Glomerular endothelial cell (primary cell): ENCODE measurements at regions not wholly inside any gene's neighbourhood (a gene's known extent, or its start where the extent isn't known, plus 50 kb on each side); places are given as distances from the start of the nearest gene placed in this dataset.
"Not testable (repeated sequence)": the region's sequence is repeated elsewhere in the genome, so short reads cannot be mapped to it uniquely, and the experiment has no call there.

Experiments
- DNase-seq: peaks from one replicate; pipeline ENCODE4 v3.0.0-alpha.2; 2011; ENCODE audit warnings: low read depth, low spot score; ENCODE audit errors: extremely low read depth

DNA sequence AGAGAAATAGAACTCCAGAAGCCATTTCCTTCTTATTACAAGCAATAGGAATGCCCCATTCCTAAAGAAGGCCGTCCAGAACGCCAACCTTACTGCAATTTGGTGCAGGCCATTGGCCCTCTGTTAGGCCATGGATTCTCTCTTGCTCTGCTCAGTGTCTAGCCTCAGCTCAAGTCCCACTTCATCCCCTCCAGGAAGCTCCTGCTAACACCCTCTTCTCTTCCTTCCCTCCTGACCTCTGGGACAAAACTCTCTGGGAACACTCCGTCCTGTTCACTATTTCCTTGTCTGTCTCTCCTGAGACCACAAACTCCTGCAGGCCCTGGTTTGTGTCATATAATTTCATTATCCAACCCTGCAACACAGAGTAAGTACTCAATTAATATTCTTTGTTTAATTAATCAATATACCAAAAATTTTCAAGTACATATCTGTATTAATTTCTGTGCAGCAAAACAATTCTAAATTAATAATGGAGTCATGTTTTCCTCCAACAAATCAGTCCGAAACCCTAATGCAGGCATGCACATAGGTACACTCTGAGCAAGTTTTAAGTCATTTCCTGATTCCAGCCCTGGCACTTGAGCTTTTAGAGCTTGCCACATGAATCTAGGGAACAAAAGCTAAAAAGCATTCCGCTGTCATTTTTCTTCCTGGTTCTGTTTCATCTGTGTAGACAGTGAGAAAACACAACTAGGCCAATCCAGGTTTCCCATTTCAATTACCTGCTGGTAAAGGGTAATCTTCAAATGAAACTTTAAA is 245.3 kb downstream of the SETD4 start:
- DNase-seq = no peak

DNA sequence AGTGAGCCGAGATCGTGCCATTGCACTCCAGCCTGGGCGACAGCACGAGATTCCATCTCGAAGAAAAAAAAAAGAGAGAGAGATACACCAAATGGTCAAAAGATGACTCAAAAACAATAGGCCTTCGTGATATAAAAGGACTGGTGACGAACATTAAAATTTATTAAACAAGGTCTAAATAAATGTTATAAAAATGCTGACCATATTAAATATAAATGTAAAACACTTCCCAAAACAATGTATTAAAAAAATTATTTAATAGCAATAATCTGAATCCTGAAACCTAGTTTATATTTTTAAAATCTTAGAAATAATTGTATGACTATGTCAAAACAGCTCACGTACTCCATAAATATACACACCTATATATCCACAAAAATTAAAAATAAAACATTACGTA is 247.6 kb downstream of the SETD4 start:
- no peak for DNase-seq

- no peak for DNase-seq
Observed at GRCh38 chr21:35811191-35811806, 249.0 kb downstream of the SETD4 start.

DNA sequence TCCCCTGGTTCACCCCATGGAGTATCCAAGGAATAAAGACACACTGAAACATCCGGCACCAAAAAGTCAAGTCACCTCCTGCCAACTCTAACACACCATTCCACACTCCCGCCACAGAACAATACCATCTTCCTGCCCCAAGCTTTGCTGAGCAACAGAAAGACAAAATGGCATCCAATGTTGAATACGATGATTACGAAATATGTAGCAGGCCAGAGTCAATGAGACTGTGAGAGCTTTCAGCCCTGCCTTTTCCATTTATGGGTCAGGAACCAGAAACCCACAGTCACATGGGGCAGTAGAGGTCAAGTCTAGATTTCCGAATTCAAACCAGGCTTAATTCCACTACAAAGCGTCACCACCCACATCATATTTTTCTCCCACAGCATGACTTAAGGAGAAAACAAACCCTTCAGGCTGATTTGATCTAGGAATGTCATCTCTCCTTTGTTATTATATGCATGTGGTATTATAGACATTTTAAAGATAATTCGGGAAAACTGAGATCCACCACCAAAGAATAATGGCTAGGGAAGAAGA is 249.8 kb downstream of the SETD4 start:
- DNase-seq = no peak

GRCh38 chr21:35801391-35801790 is 258.9 kb downstream of the SETD4 start:
- DNase-seq = no peak

DNA sequence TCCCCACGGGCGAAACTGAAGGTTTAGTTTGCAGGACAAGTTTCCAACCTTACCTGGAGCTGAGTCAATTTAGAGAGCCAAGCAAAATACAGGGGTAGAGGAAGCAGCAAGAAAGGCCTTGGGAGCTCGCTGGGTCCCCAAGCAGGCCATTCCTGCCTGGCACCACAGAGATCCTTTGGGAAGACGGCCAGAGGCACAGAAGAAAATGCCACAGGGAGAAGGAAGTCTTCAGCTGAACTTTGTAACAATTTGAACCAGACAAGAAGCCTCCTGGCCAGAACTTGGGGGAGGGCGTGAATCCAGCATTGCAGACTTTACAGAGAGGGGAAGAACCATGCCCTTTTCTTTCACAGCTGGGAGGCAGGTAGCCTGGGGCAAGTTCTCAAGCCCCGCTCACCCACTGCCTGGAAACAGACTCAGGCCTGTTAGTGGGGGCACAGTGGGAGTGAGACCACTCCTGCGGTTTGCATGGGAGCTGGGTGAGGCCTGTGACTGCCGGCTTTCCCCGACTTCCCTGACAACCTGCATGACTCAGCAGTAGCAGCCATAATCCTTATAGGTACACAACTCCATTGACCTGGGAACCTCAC is 259.4 kb downstream of the SETD4 start:
- DNase-seq = not testable (repeated sequence)

GRCh38 chr21:35796844-35797243 is 263.5 kb downstream of the SETD4 start:
- DNase-seq = no peak

GRCh38 chr21:35794527-35794926 is 265.8 kb downstream of the SETD4 start:
- DNase-seq = not testable (repeated sequence)

DNA sequence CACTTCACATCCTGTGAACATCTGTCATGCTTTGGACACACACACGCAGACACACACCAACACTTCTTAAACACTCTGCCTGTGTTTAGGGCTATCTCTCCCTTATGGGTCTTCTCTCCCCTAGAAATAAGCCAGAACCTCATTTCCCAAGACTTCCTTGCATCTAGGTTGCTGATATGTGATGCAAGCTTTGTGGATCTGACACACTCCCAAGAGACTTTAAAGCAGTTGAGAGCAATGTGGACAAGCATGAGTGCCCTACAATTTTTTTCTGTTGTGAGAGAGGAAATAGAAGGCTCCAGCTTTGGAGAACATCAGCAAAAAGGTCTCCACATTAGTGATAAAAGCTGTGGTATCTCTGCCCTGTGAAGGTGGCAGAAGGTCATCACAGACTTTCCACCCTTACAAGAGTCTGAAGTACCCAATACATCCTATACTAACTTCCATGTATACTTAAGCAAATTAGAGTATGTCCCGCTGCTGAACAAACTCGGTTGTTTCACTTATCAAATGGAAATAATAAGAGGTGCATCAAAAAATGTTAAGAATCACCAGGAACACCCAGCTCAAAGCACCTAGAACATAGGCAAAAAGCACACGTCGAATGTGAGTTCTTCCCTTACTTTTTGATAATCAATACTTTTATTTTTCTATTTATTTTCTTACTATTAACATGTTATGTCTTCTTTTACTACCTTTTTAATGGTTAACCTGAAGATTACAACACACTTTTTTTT is 267.6 kb downstream of the SETD4 start:
- no peak for DNase-seq

DNA sequence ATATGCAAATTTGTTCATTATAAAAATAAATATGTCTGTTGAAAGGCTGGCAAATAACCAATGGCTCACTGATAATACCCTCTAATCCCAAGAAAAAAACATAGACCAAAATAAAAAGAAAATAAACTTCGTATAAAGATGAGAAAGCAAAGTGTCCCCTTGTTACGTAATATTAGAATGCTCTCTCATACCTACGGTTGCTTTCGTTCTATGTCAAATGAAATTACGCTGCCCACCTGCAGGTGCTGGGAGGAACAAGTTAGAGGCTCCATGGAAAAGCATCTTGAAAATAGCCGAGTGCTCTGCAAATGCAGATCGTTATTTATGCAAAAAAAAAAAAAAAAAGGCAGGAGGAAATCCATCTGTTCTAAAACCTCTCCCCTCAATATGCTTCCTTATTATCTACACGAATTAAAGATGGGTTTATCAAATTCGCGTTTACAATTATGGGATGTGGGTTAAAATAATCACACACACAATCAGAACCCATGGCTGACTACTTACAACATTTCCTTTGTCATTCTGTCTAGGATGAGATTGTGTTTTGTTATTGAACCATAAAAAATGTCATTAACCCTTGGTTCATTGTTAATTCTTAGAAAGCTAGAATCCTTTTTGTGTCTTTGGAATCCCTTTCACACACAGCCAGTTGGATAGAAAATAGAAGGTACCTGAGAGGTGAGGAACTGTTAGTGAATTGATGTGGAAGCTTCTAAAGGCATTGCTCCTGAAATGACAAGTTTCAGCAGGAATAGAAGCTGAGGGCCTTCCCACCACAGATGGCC is 268.6 kb downstream of the SETD4 start:
- no peak for DNase-seq

GRCh38 chr21:35783721-35784120 is 276.6 kb downstream of the SETD4 start:
- DNase-seq = no peak

DNA sequence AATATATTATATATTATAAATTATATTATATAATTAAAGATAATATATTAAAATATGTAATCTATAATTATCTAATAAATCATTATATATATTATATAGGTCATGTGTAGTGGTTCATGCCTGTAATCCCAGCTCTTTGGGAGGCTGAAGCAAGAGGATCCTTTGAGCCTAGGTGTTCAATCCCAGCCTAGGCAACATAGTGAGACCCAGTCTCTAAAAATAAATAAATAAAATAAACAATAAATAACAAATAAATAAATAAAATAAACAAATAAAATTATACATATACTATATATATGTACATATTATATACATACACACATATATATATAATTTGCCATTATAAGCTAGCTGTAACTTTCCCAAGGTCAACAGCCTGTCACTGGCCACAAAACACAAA is 277.7 kb downstream of the SETD4 start:
- no peak for DNase-seq

DNA sequence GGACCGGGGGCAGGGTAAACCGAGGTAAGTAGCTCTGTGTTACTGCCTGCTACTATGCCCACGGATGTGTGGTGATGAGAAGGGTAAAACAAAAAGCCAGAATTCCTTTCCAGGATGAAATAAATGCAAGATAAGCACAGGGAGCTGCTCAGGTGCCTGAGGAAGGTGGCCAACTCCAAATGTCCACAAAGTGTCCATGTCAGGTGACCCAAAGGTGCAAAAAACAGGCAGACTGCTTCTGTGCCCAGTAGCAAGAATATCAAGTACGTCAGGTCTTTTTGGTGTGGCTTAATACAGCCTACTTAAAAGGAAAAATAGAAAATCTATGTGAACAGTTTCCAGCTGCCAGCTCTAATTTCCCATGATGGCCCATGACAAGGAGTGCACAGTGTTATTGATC is 279.3 kb downstream of the SETD4 start:
- DNase-seq = no peak

GRCh38 chr21:35779690-35780570 is 280.4 kb downstream of the SETD4 start:
- no peak for DNase-seq

- DNase-seq = no peak
Observed at GRCh38 chr21:35779167-35779566, 281.2 kb downstream of the SETD4 start.

DNA sequence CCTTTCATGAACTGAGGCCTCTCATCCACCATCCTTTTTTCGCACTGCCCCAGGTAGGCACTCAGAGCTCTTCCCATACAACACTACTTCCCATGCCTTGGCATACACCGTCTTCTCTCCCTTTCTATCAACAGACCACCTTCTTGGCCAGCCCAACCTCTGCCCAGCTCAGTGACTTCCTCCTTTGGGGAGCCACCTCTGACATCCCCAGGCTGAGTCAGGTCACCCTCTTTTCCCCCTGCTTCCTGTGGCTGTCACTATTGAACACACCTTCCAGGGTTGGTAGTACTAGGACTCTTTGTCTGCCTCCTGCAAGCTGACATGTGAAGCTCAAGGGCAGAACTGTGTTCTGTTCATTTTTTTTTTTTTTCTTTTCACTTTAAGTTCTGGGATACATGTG is 283.2 kb downstream of the SETD4 start:
- DNase-seq = no peak

DNA sequence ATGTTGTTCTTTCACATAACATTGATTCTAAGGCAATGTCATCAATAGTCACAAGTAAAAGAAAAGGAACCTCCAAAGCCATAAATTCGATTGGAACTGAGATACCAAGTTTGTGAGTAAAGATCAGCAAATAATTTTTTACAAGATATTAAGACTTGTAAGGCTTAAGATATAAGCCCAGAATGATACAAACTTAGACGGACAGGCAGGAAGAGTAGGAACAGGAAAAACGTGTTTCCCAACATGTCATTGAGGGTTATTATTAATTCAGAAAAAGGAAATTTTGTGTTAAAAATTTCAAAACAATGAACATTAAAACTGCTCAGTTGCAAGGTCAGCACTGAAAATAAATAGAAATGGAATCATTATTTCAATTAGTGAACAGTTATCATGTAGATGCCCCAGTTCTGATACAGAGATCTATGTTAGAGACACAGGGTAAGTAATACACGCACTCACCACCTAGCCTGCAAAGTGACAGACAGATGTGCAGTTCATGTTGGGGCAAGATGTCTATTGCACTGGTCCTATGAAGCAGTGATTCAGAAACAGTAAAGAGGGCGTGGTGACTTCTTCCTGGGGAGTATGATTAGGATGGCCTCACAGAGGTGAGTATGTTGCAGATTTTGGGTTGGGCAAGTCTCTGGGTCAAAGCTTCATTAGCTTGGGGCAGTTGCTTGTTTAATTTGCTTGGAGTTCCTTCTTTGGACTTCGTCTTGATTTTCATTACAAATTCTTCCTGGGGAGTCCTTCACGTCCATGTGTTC is 284.4 kb downstream of the SETD4 start:
- no peak for DNase-seq

GRCh38 chr21:35770101-35770945 is 290.0 kb downstream of the SETD4 start:
- DNase-seq = no peak
